Trophoblast cell (in vitro differentiated cells and primary cell): ENCODE measurements at regions not wholly inside any gene's neighbourhood (a gene's known extent, or its start where the extent isn't known, plus 50 kb on each side); places are given as distances from the start of the nearest gene placed in this dataset.

Experiments used
- DNase-seq, 2 donors: peaks; one replicate each; pipeline ENCODE4 v3.0.0-alpha.2; 2016
- H2AFZ ChIP-seq: 2 replicates; pipeline ENCODE4 v1.6.1; 2013; ENCODE audit warnings: low read length, moderate library complexity, mild to moderate bottlenecking; ENCODE audit not compliant: insufficient read depth, poor library complexity
- H2AK5ac ChIP-seq: 2 replicates; pipeline ENCODE4 v1.6.1; 2013; ENCODE audit warnings: mild to moderate bottlenecking, low read length
- H2BK120ac ChIP-seq: 2 replicates; pipeline ENCODE4 v1.6.1; 2013; ENCODE audit warnings: low read length, mild to moderate bottlenecking, moderate library complexity; ENCODE audit not compliant: insufficient read depth, poor library complexity
- H2BK12ac ChIP-seq: 2 replicates; pipeline ENCODE4 v1.6.1; 2013; ENCODE audit warnings: mild to moderate bottlenecking, low read length, moderate library complexity
- H2BK5ac ChIP-seq: 2 replicates; pipeline ENCODE4 v1.6.1; 2013; ENCODE audit warnings: low read length, low read depth, moderate library complexity, mild to moderate bottlenecking; ENCODE audit not compliant: poor library complexity
- H3K14ac ChIP-seq: 2 replicates; pipeline ENCODE4 v1.6.1; 2013; ENCODE audit warnings: mild to moderate bottlenecking, low read length
- H3K18ac ChIP-seq: 2 replicates; pipeline ENCODE4 v1.6.1; 2013; ENCODE audit warnings: mild to moderate bottlenecking, low read length
- H3K23ac ChIP-seq: 2 replicates; pipeline ENCODE4 v1.6.1; 2013; ENCODE audit warnings: low read length
- H3K27ac ChIP-seq: 2 replicates; pipeline ENCODE4 v1.5.1; 2013; ENCODE audit warnings: low read depth, mild to moderate bottlenecking, inconsistent platforms, low read length, moderate library complexity
- H3K27me3 ChIP-seq: 2 replicates; pipeline ENCODE4 v1.6.1; 2013; ENCODE audit warnings: inconsistent platforms, mild to moderate bottlenecking, low read length, moderate library complexity; ENCODE audit not compliant: insufficient read depth
- H3K36me3 ChIP-seq, 2 experiments: 1 replicate in 1 of 2; 2 replicates in 1 of 2; pipeline ENCODE4 v1.6.1; 2013; ENCODE audit warnings: low read length in 2 of 2, mild to moderate bottlenecking in 2 of 2, moderate library complexity in 1 of 2; ENCODE audit not compliant: insufficient read depth in 2 of 2, control insufficient read depth in 1 of 2
- H3K4ac ChIP-seq: 2 replicates; pipeline ENCODE4 v1.6.1; 2013; ENCODE audit warnings: low read depth, mild to moderate bottlenecking, low read length, moderate library complexity
- H3K4me1 ChIP-seq, 2 experiments: 1 replicate in 1 of 2; 2 replicates in 1 of 2; pipeline ENCODE4 v1.6.1; 2013; ENCODE audit warnings: low read length in 2 of 2, mild to moderate bottlenecking in 2 of 2, moderate library complexity in 1 of 2; ENCODE audit not compliant: insufficient read depth in 2 of 2, control insufficient read depth in 1 of 2
- H3K4me2 ChIP-seq: 2 replicates; pipeline ENCODE4 v1.6.1; 2013; ENCODE audit warnings: inconsistent platforms, mild to moderate bottlenecking, low read length, moderate library complexity
- H3K4me3 ChIP-seq: 2 replicates; pipeline ENCODE4 v1.5.1; 2013; ENCODE audit warnings: mild to moderate bottlenecking, low read depth, low read length, inconsistent platforms
- H3K79me1 ChIP-seq: one replicate; pipeline ENCODE4 v1.6.1; 2013; ENCODE audit warnings: low read length
- H3K79me2 ChIP-seq: 2 replicates; pipeline ENCODE4 v1.6.1; 2013; ENCODE audit warnings: low read length, mild to moderate bottlenecking; ENCODE audit not compliant: control insufficient read depth, insufficient read depth, poor library complexity
- H3K9ac ChIP-seq: 2 replicates; pipeline ENCODE4 v1.6.1; 2013; ENCODE audit warnings: mild to moderate bottlenecking, low read length
- H3K9me3 ChIP-seq: 2 replicates; pipeline ENCODE4 v1.6.1; 2013; ENCODE audit warnings: low read depth, mild to moderate bottlenecking, control low read depth, inconsistent platforms, low read length; ENCODE audit not compliant: insufficient read depth
- H4K12ac ChIP-seq: 2 replicates; pipeline ENCODE4 v1.6.1; 2013; ENCODE audit warnings: low read depth, mild to moderate bottlenecking, low read length, moderate library complexity
- H4K8ac ChIP-seq: 2 replicates; pipeline ENCODE4 v1.6.1; 2013; ENCODE audit warnings: low read depth, mild to moderate bottlenecking, low read length, moderate library complexity
- H4K91ac ChIP-seq: one replicate; pipeline ENCODE4 v1.6.1; 2013; ENCODE audit warnings: low read depth, mild to moderate bottlenecking, low read length, moderate library complexity
- WGBS: extraction: QIAGEN DNeasy Blood & Tissue Kit; methylation state at CpG from one replicate; pipeline ENCODE4 v1.1.7; 2013; ENCODE audit warnings: missing lambda C conversion rate; ENCODE audit not compliant: insufficient read length, insufficient coverage; ENCODE audit errors: extremely low coverage; 5-methylcytosine and 5-hydroxymethylcytosine counted together

DNA sequence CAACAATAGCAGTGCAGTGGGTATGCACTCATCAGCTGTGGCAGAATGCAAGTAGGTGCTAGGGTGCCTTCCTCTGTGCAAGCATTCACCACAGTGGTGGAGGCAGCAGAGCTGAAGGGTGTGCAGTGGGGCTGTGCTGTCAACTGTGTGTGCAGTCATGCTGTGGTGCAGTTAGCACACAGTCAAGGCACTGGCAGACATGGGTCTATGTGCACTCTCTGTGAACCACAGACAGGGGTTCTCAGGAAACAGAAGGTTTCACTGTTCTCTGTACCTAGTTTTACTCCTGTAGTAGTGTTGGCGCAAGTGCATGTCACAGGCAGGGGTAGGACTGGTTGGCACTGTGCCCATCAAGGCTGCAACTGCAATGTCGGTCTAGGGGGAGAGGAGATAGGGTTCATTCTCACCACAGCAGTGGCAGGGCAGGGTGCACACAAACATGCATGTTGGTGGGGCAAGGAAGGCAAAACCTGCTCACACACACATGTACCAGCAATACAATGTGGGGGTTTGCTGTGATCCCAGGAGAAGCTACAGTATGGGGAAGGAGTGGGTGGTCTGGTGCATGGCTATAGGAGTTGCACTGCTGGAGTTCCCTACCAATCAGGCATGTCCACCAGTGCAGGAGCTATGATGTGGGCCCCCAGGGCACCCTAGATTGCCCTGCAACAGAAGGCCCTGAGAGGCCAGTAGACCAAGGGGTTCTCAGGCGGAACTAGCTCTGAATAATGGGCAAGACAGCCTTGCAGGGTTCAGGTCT lies 242.7 kb upstream of the DDX18 start:
- no peak overlapping the region for H3K9ac ChIP-seq
- peaks cover 8% of the 10 kb centered on the region for H3K9me3 ChIP-seq
- no peak overlapping the region for H2BK5ac ChIP-seq
- H2BK120ac ChIP-seq: no peak overlapping the region
- H3K18ac ChIP-seq: no peak overlapping the region
- H3K27ac ChIP-seq: no peak overlapping the region
- H2BK12ac ChIP-seq: no peak overlapping the region
- H2AK5ac ChIP-seq: no peak overlapping the region
- DNase-seq: no peak
- no peaks in the 10 kb centered on the region for H3K36me3 ChIP-seq
- H3K27me3 ChIP-seq: no peaks in the 10 kb centered on the region
- no peak overlapping the region for H4K12ac ChIP-seq
- no peaks in the 10 kb centered on the region for H3K79me1 ChIP-seq
- H3K79me2 ChIP-seq: no peaks in the 10 kb centered on the region
- H4K91ac ChIP-seq: no peak overlapping the region
- no peaks in the 10 kb centered on the region for H3K4me1 ChIP-seq
- H3K14ac ChIP-seq: no peak overlapping the region
- H3K4me3 ChIP-seq: no peak overlapping the region
- WGBS: no CpG with 5 or more reads among the region's 3 CpGs
- no peak overlapping the region for H2AFZ ChIP-seq
- H3K4me2 ChIP-seq: no peak overlapping the region
- no peak overlapping the region for H3K4ac ChIP-seq
- no peak overlapping the region for H4K8ac ChIP-seq
- no peak overlapping the region for H3K23ac ChIP-seq

- Histone ChIP-seq H3K9ac (no peak overlapping the region), H3K36me3 (no peaks in the 10 kb centered on the region), H3K4me2 (no peak overlapping the region), H4K91ac (no peak overlapping the region), H3K18ac (no peak overlapping the region), H3K4ac (no peak overlapping the region), H3K9me3 (peaks cover 2% of the 10 kb centered on the region), H3K79me1 (no peaks in the 10 kb centered on the region), H3K4me3 (no peak overlapping the region), H3K14ac (no peak overlapping the region), H3K27ac (no peak overlapping the region), H3K23ac (no peak overlapping the region), H4K12ac (no peak overlapping the region), H2AK5ac (no peak overlapping the region), H2AFZ (no peak overlapping the region), H3K27me3 (no peaks in the 10 kb centered on the region), H4K8ac (no peak overlapping the region), H2BK120ac (no peak overlapping the region), H3K4me1 (no peaks in the 10 kb centered on the region), H2BK5ac (no peak overlapping the region), H3K79me2 (no peaks in the 10 kb centered on the region), H2BK12ac (no peak overlapping the region)
- DNase-seq: no peak
- WGBS: no CpG with 5 or more reads among the region's 4 CpGs
Measured at GRCh38 chr2:117587310-117587709, 227.2 kb upstream of the DDX18 start.

- Histone ChIP-seq H3K4ac (no peak overlapping the region), H3K4me1 (no peaks in the 10 kb centered on the region), H3K4me2 (no peak overlapping the region), H2BK12ac (no peak overlapping the region), H3K18ac (no peak overlapping the region), H3K23ac (no peak overlapping the region), H2BK120ac (no peak overlapping the region), H3K27me3 (no peaks in the 10 kb centered on the region), H3K27ac (no peak overlapping the region), H4K8ac (no peak overlapping the region), H2AK5ac (no peak overlapping the region), H3K79me1 (no peaks in the 10 kb centered on the region), H2AFZ (no peak overlapping the region), H3K36me3 (no peaks in the 10 kb centered on the region), H3K79me2 (no peaks in the 10 kb centered on the region), H3K14ac (no peak overlapping the region), H4K12ac (no peak overlapping the region), H3K4me3 (no peak overlapping the region), H3K9ac (no peak overlapping the region), H4K91ac (no peak overlapping the region), H2BK5ac (no peak overlapping the region), H3K9me3 (no peaks in the 10 kb centered on the region)
- DNase-seq: no peak
- WGBS: no CpG with 5 or more reads among the region's 3 CpGs
Measured at GRCh38 chr2:117603060-117603459, 211.4 kb upstream of the DDX18 start.

DNA sequence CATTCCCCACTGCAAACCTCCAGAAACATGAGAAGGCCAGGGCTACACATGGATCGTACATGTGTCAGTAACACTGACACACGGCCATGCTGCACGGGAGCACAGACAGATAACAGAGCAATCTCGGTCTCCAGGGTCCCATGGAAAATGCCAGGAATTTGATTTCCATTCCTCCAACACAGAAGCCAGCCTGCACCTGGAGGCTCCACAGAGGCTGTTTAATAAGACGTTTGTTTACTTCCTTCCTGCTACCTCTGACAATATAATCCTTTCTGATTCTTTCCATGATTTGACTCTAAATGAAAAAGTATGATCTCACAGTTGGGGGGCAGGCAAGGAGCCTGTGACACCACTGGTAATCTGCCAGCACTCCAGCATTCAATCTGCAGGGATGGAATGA lies 210.9 kb upstream of the DDX18 start:
- H3K23ac ChIP-seq: no peak overlapping the region
- H3K4me1 ChIP-seq: no peaks in the 10 kb centered on the region
- H3K9me3 ChIP-seq: no peaks in the 10 kb centered on the region
- no peak overlapping the region for H3K14ac ChIP-seq
- no CpG with 5 or more reads among the region's 5 CpGs for WGBS
- H2BK5ac ChIP-seq: no peak overlapping the region
- no peak overlapping the region for H2BK12ac ChIP-seq
- no peak overlapping the region for H3K27ac ChIP-seq
- no peak overlapping the region for H3K9ac ChIP-seq
- no peak overlapping the region for H4K91ac ChIP-seq
- H3K27me3 ChIP-seq: no peaks in the 10 kb centered on the region
- no peak for DNase-seq
- H3K4ac ChIP-seq: no peak overlapping the region
- H4K8ac ChIP-seq: no peak overlapping the region
- H4K12ac ChIP-seq: no peak overlapping the region
- no peak overlapping the region for H2AFZ ChIP-seq
- no peak overlapping the region for H2AK5ac ChIP-seq
- no peak overlapping the region for H3K4me2 ChIP-seq
- H3K18ac ChIP-seq: no peak overlapping the region
- no peaks in the 10 kb centered on the region for H3K79me2 ChIP-seq
- H3K4me3 ChIP-seq: no peak overlapping the region
- H2BK120ac ChIP-seq: no peak overlapping the region
- no peaks in the 10 kb centered on the region for H3K36me3 ChIP-seq
- H3K79me1 ChIP-seq: no peaks in the 10 kb centered on the region
